Transverse colon (tissue), 3 donors: ENCODE measurements at regions not wholly inside any gene's neighbourhood (a gene's known extent, or its start where the extent isn't known, plus 50 kb on each side); places are given as distances from the start of the nearest gene placed in this dataset.

Source experiments
- EP300 ChIP-seq: sonication (generic); formaldehyde crosslinking; IDR thresholded peaks from one replicate; pipeline ENCODE4 v1.6.1; 2017; ENCODE audit warnings: antibody characterized with exemption, low read depth
- TF ChIP-seq, protein P1 (sequence below), 5 experiments: fragments of 200-600 bp in 3 of 5; fragments of 450-650 bp in 2 of 5; sonication (generic) in 3 of 5; IDR thresholded peaks; 1 replicate in 2 of 5; 2 replicates in 3 of 5; pipeline ENCODE4 v1.5.1; 2016 to 2017; ENCODE audit warnings: antibody characterized with exemption in 5 of 5, inconsistent platforms in 3 of 5, mild to moderate bottlenecking in 2 of 5, moderate library complexity in 1 of 5

DNA sequence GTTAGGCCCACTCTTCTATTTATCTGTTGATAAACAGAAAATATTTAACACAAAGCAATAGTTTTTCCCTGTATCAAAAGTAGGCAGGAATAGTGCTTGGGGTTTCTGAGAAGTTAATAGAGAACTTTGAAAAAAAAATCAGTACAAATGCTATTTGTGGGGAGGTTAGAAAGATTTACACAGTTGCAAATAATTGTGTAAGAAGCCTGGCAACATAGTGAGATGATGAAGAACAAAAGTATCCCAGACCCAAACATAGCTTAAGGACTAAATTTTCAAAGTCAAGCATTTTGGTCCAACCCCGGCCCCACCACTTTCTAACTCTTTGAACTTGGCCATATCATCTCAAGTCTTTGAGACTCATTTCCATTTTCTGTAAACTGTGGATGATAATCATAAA lies 687.5 kb upstream of the TMEM132C start:
- TF ChIP-seq, protein P1, sequence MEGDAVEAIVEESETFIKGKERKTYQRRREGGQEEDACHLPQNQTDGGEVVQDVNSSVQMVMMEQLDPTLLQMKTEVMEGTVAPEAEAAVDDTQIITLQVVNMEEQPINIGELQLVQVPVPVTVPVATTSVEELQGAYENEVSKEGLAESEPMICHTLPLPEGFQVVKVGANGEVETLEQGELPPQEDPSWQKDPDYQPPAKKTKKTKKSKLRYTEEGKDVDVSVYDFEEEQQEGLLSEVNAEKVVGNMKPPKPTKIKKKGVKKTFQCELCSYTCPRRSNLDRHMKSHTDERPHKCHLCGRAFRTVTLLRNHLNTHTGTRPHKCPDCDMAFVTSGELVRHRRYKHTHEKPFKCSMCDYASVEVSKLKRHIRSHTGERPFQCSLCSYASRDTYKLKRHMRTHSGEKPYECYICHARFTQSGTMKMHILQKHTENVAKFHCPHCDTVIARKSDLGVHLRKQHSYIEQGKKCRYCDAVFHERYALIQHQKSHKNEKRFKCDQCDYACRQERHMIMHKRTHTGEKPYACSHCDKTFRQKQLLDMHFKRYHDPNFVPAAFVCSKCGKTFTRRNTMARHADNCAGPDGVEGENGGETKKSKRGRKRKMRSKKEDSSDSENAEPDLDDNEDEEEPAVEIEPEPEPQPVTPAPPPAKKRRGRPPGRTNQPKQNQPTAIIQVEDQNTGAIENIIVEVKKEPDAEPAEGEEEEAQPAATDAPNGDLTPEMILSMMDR (IDR thresholded peaks at IDR 0.05) = no peak
- no peak for TF ChIP-seq EP300
